NT2/D1 (cell line): ENCODE measurements at regions not wholly inside any gene's neighbourhood (a gene's known extent, or its start where the extent isn't known, plus 50 kb on each side); places are given as distances from the start of the nearest gene placed in this dataset.

Experiments
- SUZ12 ChIP-seq: IDR thresholded peaks from 2 replicates; pipeline ENCODE4 v1.6.1; 2011; ENCODE audit not compliant: insufficient read length, insufficient read depth; ENCODE audit errors: extremely low read depth
- ZNF274 ChIP-seq: IDR thresholded peaks from 2 replicates; pipeline ENCODE4 v1.6.1; 2011; ENCODE audit warnings: mild to moderate bottlenecking, low read depth, low read length

GRCh38 chr15:66927201-66928077 lies 138.0 kb upstream of the SMAD3 start:
- TF ChIP-seq SUZ12 (no peak), ZNF274 (no peak)
